ENCODE measurements at regions not wholly inside any gene's neighbourhood (a gene's known extent, or its start where the extent isn't known, plus 50 kb on each side); places are given as distances from the start of the nearest gene placed in this dataset.
A peak's percentile ranks its signal among the peaks of the same experiment; 100 is the strongest.
"Not testable (repeated sequence)": the region's sequence is repeated elsewhere in the genome, so short reads cannot be mapped to it uniquely, and the experiment has no call there.

- no peak for DNase-seq
- Histone ChIP-seq H3K4me1 (replicated peaks in 1 of 2) (peaks cover 7 to 11% of the 10 kb centered on the region in 2 donors), H3K4me3 (no peak overlapping the region), H3K9me3 (replicated peaks in 1 of 3) (no peaks in the 10 kb centered on the region), H3K27me3 (no peaks in the 10 kb centered on the region), H3K36me3 (replicated peaks in 1 of 2) (no peaks in the 10 kb centered on the region), H3K27ac (no peak overlapping the region)
- 87 to 94% (median 91%) methylated on average over 13 of the region's 13 CpGs for WGBS, 4 donors
- intact Hi-C loops (cut with DNase I): no loop called here
- TF ChIP-seq POLR2A (IDR thresholded peaks at IDR 0.05) (no peak), CTCF (IDR thresholded peaks at IDR 0.05) (no peak)
Measured at GRCh38 chr2:120542911-120543527, 192.6 kb upstream of the GLI2 start.

GRCh38 chr2:120543899-120544298 lies 191.8 kb upstream of the GLI2 start:
- no peak for TF ChIP-seq CTCF (IDR thresholded peaks at IDR 0.05)
- peaks cover 7 to 11% of the 10 kb centered on the region in 2 donors for H3K4me1 ChIP-seq (replicated peaks in 1 of 2)
- peak in 4 of 7 donors; percentile 33 to 72 (median 44) for DNase-seq
- 75 to 88% (median 78%) methylated on average over 16 of the region's 16 CpGs for WGBS, 4 donors
- H3K4me3 ChIP-seq: no peak overlapping the region
- H3K27ac ChIP-seq: peak overlapping the region in 1 of 5 donors; percentile 47
- no peaks in the 10 kb centered on the region for H3K9me3 ChIP-seq (replicated peaks in 1 of 3)
- no peaks in the 10 kb centered on the region for H3K27me3 ChIP-seq
- intact Hi-C loops (cut with DNase I): no loop called here
- no peaks in the 10 kb centered on the region for H3K36me3 ChIP-seq (replicated peaks in 1 of 2)

- Histone ChIP-seq H3K36me3 (replicated peaks in 1 of 2) (no peaks in the 10 kb centered on the region), H3K4me1 (replicated peaks in 1 of 2) (peaks cover 7 to 11% of the 10 kb centered on the region in 2 donors), H3K4me3 (no peak overlapping the region), H3K9me3 (replicated peaks in 1 of 3) (no peaks in the 10 kb centered on the region), H3K27ac (peak overlapping the region in 1 of 5 donors; percentile 47), H3K27me3 (no peaks in the 10 kb centered on the region)
- DNase-seq: no peak
- WGBS, 4 donors: 83 to 92% (median 91%) methylated on average over 9 of the region's 9 CpGs
- TF ChIP-seq CTCF (IDR thresholded peaks at IDR 0.05): no peak
- no peak for TF ChIP-seq POLR2A (IDR thresholded peaks at IDR 0.05)
- intact Hi-C loops (cut with DNase I): no loop called here
Measured at GRCh38 chr2:120544522-120544921, 191.1 kb upstream of the GLI2 start.

GRCh38 chr2:120545007-120545406 lies 190.7 kb upstream of the GLI2 start:
- H3K4me3 ChIP-seq; H3K36me3 ChIP-seq (replicated peaks in 1 of 2); DNase-seq; H3K27ac ChIP-seq; H3K4me1 ChIP-seq (replicated peaks in 1 of 2); intact Hi-C loops (cut with DNase I); H3K9me3 ChIP-seq (replicated peaks in 1 of 3); H3K27me3 ChIP-seq: not testable (repeated sequence)
- WGBS, 4 donors: 89 to 97% (median 94%) methylated on average over 11 of the region's 11 CpGs

GRCh38 chr2:120545521-120546047 lies 190.1 kb upstream of the GLI2 start:
- no peak overlapping the region for H3K4me3 ChIP-seq
- intact Hi-C loops (cut with DNase I): no loop called here
- H3K27me3 ChIP-seq: no peaks in the 10 kb centered on the region
- TF ChIP-seq CTCF (IDR thresholded peaks at IDR 0.05): no peak
- no peak for TF ChIP-seq POLR2A (IDR thresholded peaks at IDR 0.05)
- WGBS, 4 donors: 77 to 85% (median 81%) methylated on average over 8 of the region's 8 CpGs
- no peak for DNase-seq
- peaks cover 4% of the 10 kb centered on the region in 2 donors for H3K4me1 ChIP-seq (replicated peaks in 1 of 2)
- H3K9me3 ChIP-seq (replicated peaks in 1 of 3): no peaks in the 10 kb centered on the region
- no peak overlapping the region for H3K27ac ChIP-seq
- H3K36me3 ChIP-seq (replicated peaks in 1 of 2): no peaks in the 10 kb centered on the region
